Spleen (tissue), 11 donors: ENCODE measurements at regions not wholly inside any gene's neighbourhood (a gene's known extent, or its start where the extent isn't known, plus 50 kb on each side); places are given as distances from the start of the nearest gene placed in this dataset.
"Not testable (repeated sequence)": the region's sequence is repeated elsewhere in the genome, so short reads cannot be mapped to it uniquely, and the experiment has no call there.

Source experiments
- DNase-seq: peaks from one replicate; pipeline ENCODE4 v3.0.0-alpha.2; 2020
- H3K27ac ChIP-seq, 8 donors: fragments of 200-600 bp; sonication (generic) in 7 of 8; 1 replicate in 4 of 8; 2 replicates in 4 of 8; pipeline versions ENCODE4 v1.5.0 to v1.8.0; 2016 to 2021; ENCODE audit warnings: inconsistent platforms in 4 of 8, mild to moderate bottlenecking in 4 of 8, moderate library complexity in 1 of 8
- H3K27me3 ChIP-seq, 7 donors: fragments of 200-600 bp; sonication (generic) in 6 of 7; replicated peaks in 1 of 7; 1 replicate in 4 of 7; 2 replicates in 3 of 7; pipeline versions ENCODE4 v1.5.0 to v1.8.0; 2016 to 2021; ENCODE audit warnings: inconsistent platforms in 3 of 7, mild to moderate bottlenecking in 1 of 7
- H3K36me3 ChIP-seq, 6 donors: fragments of 200-600 bp; sonication (generic) in 5 of 6; 1 replicate in 4 of 6; 2 replicates in 2 of 6; pipeline versions ENCODE4 v1.5.0 to v1.8.0; 2016 to 2021; ENCODE audit warnings: inconsistent platforms in 2 of 6
- H3K4me1 ChIP-seq, 6 donors: fragments of 200-600 bp; sonication (generic) in 5 of 6; 1 replicate in 3 of 6; 2 replicates in 3 of 6; pipeline versions ENCODE4 v1.5.0 to v1.8.0; 2016 to 2021; ENCODE audit warnings: inconsistent platforms in 3 of 6
- H3K4me3 ChIP-seq, 8 donors: fragments of 200-600 bp; sonication (generic) in 7 of 8; 1 replicate in 4 of 8; 2 replicates in 4 of 8; pipeline versions ENCODE4 v1.5.0 to v1.8.0; 2016 to 2021; ENCODE audit warnings: inconsistent platforms in 4 of 8, mild to moderate bottlenecking in 4 of 8, moderate library complexity in 2 of 8
- H3K9me3 ChIP-seq, 8 donors: fragments of 200-600 bp; sonication (generic) in 7 of 8; 1 replicate in 4 of 8; 2 replicates in 4 of 8; pipeline versions ENCODE4 v1.5.0 to v1.8.0; 2016 to 2021; ENCODE audit warnings: inconsistent platforms in 4 of 8
- POLR2A ChIP-seq, 3 donors: fragments of 450-650 bp; IDR thresholded peaks; one replicate each; pipeline ENCODE4 v1.5.1; 2017; ENCODE audit warnings: antibody characterized with exemption in 3 of 3, mild to moderate bottlenecking in 1 of 3
- POLR2AphosphoS5 ChIP-seq, 3 donors: sonication (generic); formaldehyde crosslinking; IDR thresholded peaks; one replicate each; pipeline ENCODE4 v1.5.1; 2017; ENCODE audit warnings: antibody characterized with exemption in 3 of 3
- WGBS, 5 donors: extraction: QIAGEN DNeasy Blood & Tissue Kit in 3 of 5; methylation state at CpG; one replicate each; pipeline versions ENCODE4 v1.1.5 to v1.1.7; 2013 to 2018; 5-methylcytosine and 5-hydroxymethylcytosine counted together
- intact Hi-C: fragments of 100-400 bp; cut with DNase I; formaldehyde crosslinking; loops from one replicate; pipeline ENCODE4 v1.15.0; 2023; ENCODE audit warnings: low total_unique reads
- TF ChIP-seq, protein P1 (sequence below), 11 experiments: fragments of 200-600 bp in 7 of 11; fragments of 450-650 bp in 4 of 11; sonication (generic) in 4 of 11; IDR thresholded peaks in 8 of 11; conservative IDR thresholded peaks in 3 of 11; 1 replicate in 7 of 11; 2 replicates in 4 of 11; pipeline versions ENCODE4 v1.4.0 to v1.8.0; 2016 to 2021; ENCODE audit warnings: antibody characterized with exemption in 11 of 11, inconsistent platforms in 4 of 11, mild to moderate bottlenecking in 1 of 11
- donor health status: healthy with polysubstance abuse.
- donor health status: DM: no; HTN: no; CAD: no; lungs with moderate emphysema.
- donor health status: DM: no; HTN: no; CAD: no.
- donor health status: Bipolar disorder and iron deficiency.
- donor health status: healthy.
- donor health status: DM: no; HTN: no; CAD: no.
- donor health status: DM: yes; HTN: yes; CAD: no.

DNA sequence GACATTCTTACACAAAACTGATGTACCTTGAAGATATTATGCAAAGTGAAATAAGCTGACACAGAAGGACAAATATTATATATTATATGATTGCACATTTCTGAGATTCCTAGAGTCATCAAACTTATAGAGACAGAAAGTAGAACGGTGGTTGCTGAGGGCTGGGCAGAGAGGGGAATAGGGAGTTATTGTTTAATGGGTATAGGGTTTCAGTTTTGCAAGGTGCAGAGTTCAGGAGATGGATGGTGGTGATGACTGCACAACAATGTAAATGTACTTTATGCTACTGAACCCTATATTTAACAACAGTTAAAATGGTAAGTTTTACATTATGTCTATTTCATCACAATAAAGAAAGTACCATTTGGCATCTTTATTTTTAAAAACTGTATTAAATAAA lies 315.8 kb upstream of the POU5F2 start:
- intact Hi-C loops = no loop called here
- 60 to 82% (median 73%) methylated on average over 1 of the region's 1 CpG for WGBS, 5 donors

DNA sequence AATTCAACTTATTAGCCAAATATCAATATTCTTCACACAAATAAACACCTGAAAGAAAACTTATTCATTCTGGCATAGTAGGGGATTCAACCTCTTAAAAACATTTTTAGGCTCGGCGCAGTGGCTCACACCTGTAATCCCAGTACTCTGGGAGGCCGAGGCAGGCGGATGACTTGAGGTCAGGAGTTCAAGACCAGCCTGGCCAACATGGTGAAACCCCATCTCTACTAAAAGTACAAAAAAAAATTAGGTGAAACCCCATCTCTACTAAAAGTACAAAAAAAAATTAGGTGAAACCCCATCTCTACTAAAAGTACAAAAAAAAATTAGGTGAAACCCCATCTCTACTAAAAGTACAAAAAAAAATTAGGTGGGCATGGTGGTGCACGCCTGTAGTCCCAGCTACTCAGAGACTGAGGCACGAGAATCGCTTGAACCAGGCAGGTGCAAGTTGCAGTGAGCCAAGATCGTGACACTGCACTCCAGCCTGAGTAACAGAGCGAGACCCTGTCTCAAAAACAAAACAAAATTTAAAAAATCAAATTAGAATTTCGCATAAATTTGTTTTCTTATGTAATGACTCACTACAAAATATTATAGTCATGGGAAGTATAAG lies 308.0 kb upstream of the POU5F2 start:
- H3K9me3 ChIP-seq, H3K4me3 ChIP-seq, H3K4me1 ChIP-seq, H3K27ac ChIP-seq, H3K27me3 ChIP-seq, DNase-seq, intact Hi-C loops: not testable (repeated sequence)
- 75 to 85% (median 77%) methylated on average over 10 of the region's 10 CpGs for WGBS, 5 donors
- peaks cover 0 to 84% (median 18%) of the 10 kb centered on the region in 6 donors for H3K36me3 ChIP-seq

More for the DNA sequence above, 315.8 kb upstream of the POU5F2 start:
- H3K4me3 ChIP-seq = no peak overlapping the region
- H3K4me1 ChIP-seq = no peaks in the 10 kb centered on the region
- H3K27ac ChIP-seq = no peak overlapping the region
- peaks cover 0 to 6% (median 0%) of the 10 kb centered on the region in 8 donors for H3K9me3 ChIP-seq
- H3K27me3 ChIP-seq = no peaks in the 10 kb centered on the region
- no peak for TF ChIP-seq POLR2AphosphoS5 (IDR thresholded peaks at IDR 0.05)
- TF ChIP-seq, protein P1, sequence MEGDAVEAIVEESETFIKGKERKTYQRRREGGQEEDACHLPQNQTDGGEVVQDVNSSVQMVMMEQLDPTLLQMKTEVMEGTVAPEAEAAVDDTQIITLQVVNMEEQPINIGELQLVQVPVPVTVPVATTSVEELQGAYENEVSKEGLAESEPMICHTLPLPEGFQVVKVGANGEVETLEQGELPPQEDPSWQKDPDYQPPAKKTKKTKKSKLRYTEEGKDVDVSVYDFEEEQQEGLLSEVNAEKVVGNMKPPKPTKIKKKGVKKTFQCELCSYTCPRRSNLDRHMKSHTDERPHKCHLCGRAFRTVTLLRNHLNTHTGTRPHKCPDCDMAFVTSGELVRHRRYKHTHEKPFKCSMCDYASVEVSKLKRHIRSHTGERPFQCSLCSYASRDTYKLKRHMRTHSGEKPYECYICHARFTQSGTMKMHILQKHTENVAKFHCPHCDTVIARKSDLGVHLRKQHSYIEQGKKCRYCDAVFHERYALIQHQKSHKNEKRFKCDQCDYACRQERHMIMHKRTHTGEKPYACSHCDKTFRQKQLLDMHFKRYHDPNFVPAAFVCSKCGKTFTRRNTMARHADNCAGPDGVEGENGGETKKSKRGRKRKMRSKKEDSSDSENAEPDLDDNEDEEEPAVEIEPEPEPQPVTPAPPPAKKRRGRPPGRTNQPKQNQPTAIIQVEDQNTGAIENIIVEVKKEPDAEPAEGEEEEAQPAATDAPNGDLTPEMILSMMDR (IDR thresholded peaks at IDR 0.05 in 8 of 11, conservative IDR thresholded peaks at IDR 0.05 in 3 of 11) = no peak
- no peak for TF ChIP-seq POLR2A (IDR thresholded peaks at IDR 0.05)
- peaks cover 0 to 14% (median 3%) of the 10 kb centered on the region in 6 donors for H3K36me3 ChIP-seq
- DNase-seq = no peak

DNA sequence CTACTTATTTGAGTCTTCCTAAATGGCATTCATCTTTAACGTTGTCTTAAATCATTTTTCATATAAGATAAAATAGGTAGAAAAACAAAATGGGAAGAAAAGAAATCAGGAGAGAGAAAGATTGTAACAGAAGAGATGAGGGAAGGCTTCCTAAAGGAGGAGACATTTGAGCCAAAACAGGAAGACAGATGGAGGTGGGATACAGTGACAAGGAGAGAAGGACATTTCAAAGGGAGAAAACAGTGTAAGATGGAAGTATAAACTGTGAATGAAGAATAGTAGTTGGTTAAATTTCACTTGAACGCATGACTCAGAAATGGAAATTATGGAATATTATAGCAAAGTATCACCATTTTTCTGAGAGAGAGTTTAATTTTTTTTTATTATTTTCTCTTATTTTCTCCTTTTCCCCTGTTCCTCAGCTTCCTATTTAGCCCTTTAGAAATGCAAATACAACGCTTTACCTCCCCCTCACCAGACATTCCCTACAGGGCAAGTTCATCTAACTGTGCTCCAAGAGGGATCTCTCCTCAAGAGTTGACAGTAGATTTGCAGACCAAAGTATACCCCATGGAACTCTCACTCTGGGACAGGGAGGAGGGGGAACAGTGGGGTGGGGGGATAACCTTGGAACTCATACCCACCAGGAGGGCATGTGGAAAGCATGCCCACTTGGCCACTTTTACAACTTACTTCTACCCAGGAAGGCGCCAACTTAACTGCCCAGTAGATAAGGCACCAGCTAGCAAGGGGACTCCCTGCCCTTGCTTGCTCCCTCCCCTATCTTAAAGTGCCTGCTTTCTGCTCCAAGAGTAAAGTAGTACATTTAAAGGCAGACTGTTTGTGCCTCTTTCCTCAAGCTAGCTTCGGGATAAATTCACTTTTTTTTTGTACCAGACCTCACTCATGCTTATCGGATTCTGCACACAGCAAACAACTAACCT lies 304.7 kb upstream of the POU5F2 start:
- no peak overlapping the region for H3K4me3 ChIP-seq
- WGBS, 5 donors = 94 to 96% (median 95%) methylated on average over 6 of the region's 6 CpGs
- intact Hi-C loops = no loop called here
- no peaks in the 10 kb centered on the region for H3K9me3 ChIP-seq
- H3K36me3 ChIP-seq = peaks cover 0 to 95% (median 15%) of the 10 kb centered on the region in 6 donors
- DNase-seq = no peak
- no peak overlapping the region for H3K27ac ChIP-seq
- H3K4me1 ChIP-seq = no peaks in the 10 kb centered on the region
- H3K27me3 ChIP-seq = no peaks in the 10 kb centered on the region
- TF ChIP-seq POLR2A (IDR thresholded peaks at IDR 0.05) (no peak), POLR2AphosphoS5 (IDR thresholded peaks at IDR 0.05) (no peak)
- TF ChIP-seq, protein P1 (IDR thresholded peaks at IDR 0.05 in 8 of 11, conservative IDR thresholded peaks at IDR 0.05 in 3 of 11) = no peak

DNA sequence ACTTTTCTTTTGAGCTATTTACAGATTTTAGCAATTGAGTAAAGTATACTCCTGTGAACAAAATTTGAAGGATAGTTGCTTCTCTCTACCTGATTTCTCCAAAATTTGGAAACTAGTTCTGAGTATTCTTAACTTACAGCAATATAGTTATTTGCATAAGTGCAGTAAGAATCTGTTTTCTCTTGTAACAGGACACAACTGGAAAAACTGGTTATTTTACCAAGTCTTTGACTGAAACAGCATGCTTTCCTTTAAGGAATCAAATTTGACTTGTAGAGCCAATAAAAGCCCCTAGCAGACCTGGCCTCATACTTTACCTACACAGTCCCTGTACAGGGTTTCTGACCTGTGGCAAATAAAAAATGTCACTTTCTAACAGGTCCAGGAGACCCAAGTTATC lies 301.9 kb upstream of the POU5F2 start:
- H3K9me3 ChIP-seq = no peaks in the 10 kb centered on the region
- TF ChIP-seq, protein P1 (IDR thresholded peaks at IDR 0.05 in 8 of 11, conservative IDR thresholded peaks at IDR 0.05 in 3 of 11) = no peak
- TF ChIP-seq POLR2A (IDR thresholded peaks at IDR 0.05) (no peak), POLR2AphosphoS5 (IDR thresholded peaks at IDR 0.05) (no peak)
- intact Hi-C loops = no loop called here
- H3K36me3 ChIP-seq = peaks cover 0 to 75% (median 4%) of the 10 kb centered on the region in 6 donors
- no peaks in the 10 kb centered on the region for H3K4me1 ChIP-seq
- H3K27ac ChIP-seq = no peak overlapping the region
- DNase-seq = no peak
- no peaks in the 10 kb centered on the region for H3K27me3 ChIP-seq
- no peak overlapping the region for H3K4me3 ChIP-seq
